ENCODE measurements at regions not wholly inside any gene's neighbourhood (a gene's known extent, or its start where the extent isn't known, plus 50 kb on each side); places are given as distances from the start of the nearest gene placed in this dataset.

GRCh38 chr2:53230691-53231090, 536.9 kb upstream of the CHAC2 start:
- Mint-ChIP-seq H3K27me3 (ENCODE audit: low read depth, poor library complexity) (peaks cover 6% of the 10 kb centered on the region), H3K4me1 (peaks cover 36% of the 10 kb centered on the region), H3K27ac (no peak overlapping the region), H3K36me3 (ENCODE audit: low read depth) (no peaks in the 10 kb centered on the region), H3K9me3 (no peaks in the 10 kb centered on the region), H3K4me3 (no peak overlapping the region)
- no peak for DNase-seq
- TF ChIP-seq CTCF (IDR thresholded peaks at IDR 0.05), result no peak

- Mint-ChIP-seq H3K9me3 (no peaks in the 10 kb centered on the region), H3K27ac (no peak overlapping the region), H3K4me1 (peaks cover 11% of the 10 kb centered on the region), H3K4me3 (no peak overlapping the region), H3K36me3 (ENCODE audit: low read depth) (no peaks in the 10 kb centered on the region), H3K27me3 (ENCODE audit: low read depth, poor library complexity) (peaks cover 6% of the 10 kb centered on the region)
- no peak for DNase-seq
- TF ChIP-seq CTCF (IDR thresholded peaks at IDR 0.05), result no peak
These were observed 540.1 kb upstream of the CHAC2 start for GRCh38 chr2:53227535-53227934.

GRCh38 chr2:53220969-53221368, 546.6 kb upstream of the CHAC2 start:
- no peaks in the 10 kb centered on the region for H3K36me3 Mint-ChIP-seq (ENCODE audit: low read depth)
- peak overlapping the region; percentile 24 for H3K27ac Mint-ChIP-seq
- no peak for DNase-seq
- no peaks in the 10 kb centered on the region for H3K27me3 Mint-ChIP-seq (ENCODE audit: low read depth, poor library complexity)
- TF ChIP-seq CTCF (IDR thresholded peaks at IDR 0.05), result no peak
- H3K4me1 Mint-ChIP-seq, result peaks cover 15% of the 10 kb centered on the region
- H3K9me3 Mint-ChIP-seq, result peaks cover 8% of the 10 kb centered on the region
- no peak overlapping the region for H3K4me3 Mint-ChIP-seq

GRCh38 chr2:53217250-53217649, 550.4 kb upstream of the CHAC2 start:
- DNase-seq, result no peak
- Mint-ChIP-seq H3K27ac (no peak overlapping the region), H3K4me1 (peaks cover 15% of the 10 kb centered on the region), H3K4me3 (no peak overlapping the region), H3K9me3 (peaks cover 30% of the 10 kb centered on the region), H3K36me3 (ENCODE audit: low read depth) (peaks cover 7% of the 10 kb centered on the region), H3K27me3 (ENCODE audit: low read depth, poor library complexity) (no peaks in the 10 kb centered on the region)
- no peak for TF ChIP-seq CTCF (IDR thresholded peaks at IDR 0.05)

GRCh38 chr2:53216805-53217204, 550.8 kb upstream of the CHAC2 start:
- Mint-ChIP-seq H3K9me3 (peaks cover 30% of the 10 kb centered on the region), H3K4me1 (peaks cover 15% of the 10 kb centered on the region), H3K36me3 (ENCODE audit: low read depth) (peaks cover 7% of the 10 kb centered on the region)

More at GRCh38 chr2:53216805-53217204, 550.8 kb upstream of the CHAC2 start:
- no peak for DNase-seq
- TF ChIP-seq CTCF (IDR thresholded peaks at IDR 0.05), result no peak
- no peak overlapping the region for H3K4me3 Mint-ChIP-seq
- no peak overlapping the region for H3K27ac Mint-ChIP-seq
- no peaks in the 10 kb centered on the region for H3K27me3 Mint-ChIP-seq (ENCODE audit: low read depth, poor library complexity)
